Lung microvascular endothelial cell (primary cell): ENCODE measurements at regions not wholly inside any gene's neighbourhood (a gene's known extent, or its start where the extent isn't known, plus 50 kb on each side); places are given as distances from the start of the nearest gene placed in this dataset.

Source experiments
- DNase-seq, 2 donors: peaks; one replicate each; pipeline versions ENCODE4 v3.0.0 to v3.0.0-alpha.2; 2010; ENCODE audit warnings: low read depth in 2 of 2

- no peak for DNase-seq
These were observed 126.6 kb downstream of the PSMG1 start for GRCh38 chr21:39056636-39057035.

- peak; percentile 36 to 44 for DNase-seq
These were observed 128.0 kb downstream of the PSMG1 start for GRCh38 chr21:39055167-39055767.

- DNase-seq, result no peak
These were observed 129.2 kb downstream of the PSMG1 start for GRCh38 chr21:39054066-39054465.

GRCh38 chr21:39053126-39053525 lies 130.1 kb downstream of the PSMG1 start:
- DNase-seq, result no peak

- no peak for DNase-seq
These were observed 130.5 kb downstream of the PSMG1 start for GRCh38 chr21:39052718-39053117.

- no peak for DNase-seq
These were observed 131.7 kb downstream of the PSMG1 start for GRCh38 chr21:39051588-39051949.

- no peak for DNase-seq
These were observed 132.2 kb downstream of the PSMG1 start for GRCh38 chr21:39050841-39051587.

GRCh38 chr21:39048574-39048973 lies 134.7 kb downstream of the PSMG1 start:
- no peak for DNase-seq

GRCh38 chr21:39048064-39048463 lies 135.2 kb downstream of the PSMG1 start:
- DNase-seq, result peak; percentile 54 to 59

- no peak for DNase-seq
These were observed 136.2 kb downstream of the PSMG1 start for GRCh38 chr21:39047046-39047445.

- DNase-seq, result peak in 1 of 2 donors; percentile 29
These were observed 136.9 kb downstream of the PSMG1 start for GRCh38 chr21:39046236-39046916.

GRCh38 chr21:39041816-39042215 lies 141.4 kb downstream of the PSMG1 start:
- DNase-seq, result no peak

GRCh38 chr21:39040494-39041110 lies 142.6 kb downstream of the PSMG1 start:
- DNase-seq, result peak; percentile 63 to 64

- peak; percentile 41 to 64 for DNase-seq
These were observed 145.3 kb downstream of the PSMG1 start for GRCh38 chr21:39037807-39038405.

- no peak for DNase-seq
These were observed 146.7 kb downstream of the PSMG1 start for GRCh38 chr21:39036581-39036980.

GRCh38 chr21:39034590-39035536 lies 148.4 kb downstream of the PSMG1 start:
- no peak for DNase-seq

GRCh38 chr21:39033878-39034589 lies 149.2 kb downstream of the PSMG1 start:
- DNase-seq, result peak in 1 of 2 donors; percentile 62

- no peak for DNase-seq
These were observed 153.1 kb downstream of the PSMG1 start for GRCh38 chr21:39029900-39030884.
